A673 (cell line): ENCODE measurements at regions not wholly inside any gene's neighbourhood (a gene's known extent, or its start where the extent isn't known, plus 50 kb on each side); places are given as distances from the start of the nearest gene placed in this dataset.

ENCODE experiments used
- BruUV-seq: library from RNA; stranded (reverse); fragments of 400-500 nt; replicated peaks from 2 replicates; lab custom pipeline; 2021; lab: Mats Ljungman, UMichigan
- CTCF ChIA-PET: fragments of 300-600 bp; sonication (Branson Sonifier 250); formaldehyde crosslinking; loops from one replicate; lab custom pipeline; 2022; ENCODE audit warnings: antibody characterized with exemption; lab: Charles Lee
- POLR2A ChIA-PET: fragments of 300-600 bp; sonication (Branson Sonifier 250); formaldehyde crosslinking; loops from one replicate; lab custom pipeline; 2022; ENCODE audit warnings: antibody characterized with exemption; ENCODE audit not compliant: low non-redundant PET; lab: Charles Lee
- DNase-seq: peaks from one replicate; pipeline ENCODE4 v3.0.0-alpha.2; 2015; ENCODE audit warnings: low spot score
- H3K27ac ChIP-seq: fragments of 200-600 bp; sonication (generic); 2 replicates; pipeline ENCODE4 v1.5.1; 2016; ENCODE audit warnings: mixed run types, low read depth, mild to moderate bottlenecking, mixed read lengths, antibody characterized with exemption, low read length; ENCODE audit not compliant: poor library complexity, severe bottlenecking
- H3K27me3 ChIP-seq: fragments of 200-600 bp; sonication (generic); replicated peaks from 2 replicates; pipeline ENCODE4 v1.6.1; 2017; ENCODE audit warnings: mixed run types, low read depth, mild to moderate bottlenecking, mixed read lengths, antibody characterized with exemption, low read length; ENCODE audit not compliant: insufficient read depth, poor library complexity
- H3K36me3 ChIP-seq: fragments of 200-600 bp; sonication (generic); 2 replicates; pipeline ENCODE4 v1.6.1; 2016; ENCODE audit warnings: mixed run types, mild to moderate bottlenecking, mixed read lengths, antibody characterized with exemption, low read length; ENCODE audit not compliant: insufficient read depth, poor library complexity, severe bottlenecking
- H3K4me1 ChIP-seq: fragments of 200-600 bp; sonication (generic); 2 replicates; pipeline ENCODE4 v1.6.1; 2017; ENCODE audit warnings: mixed run types, mild to moderate bottlenecking, mixed read lengths, antibody characterized with exemption, low read length; ENCODE audit not compliant: insufficient read depth, poor library complexity, severe bottlenecking
- H3K4me3 ChIP-seq: fragments of 200-600 bp; sonication (generic); 2 replicates; pipeline ENCODE4 v1.5.1; 2016; ENCODE audit warnings: low read depth, mixed run types, mild to moderate bottlenecking, mixed read lengths, low read length; ENCODE audit not compliant: poor library complexity, severe bottlenecking
- H3K9me3 ChIP-seq: fragments of 200-600 bp; sonication (generic); 2 replicates; pipeline ENCODE4 v1.6.1; 2016; ENCODE audit warnings: mixed run types, low read depth, mild to moderate bottlenecking, mixed read lengths, antibody characterized with exemption, low read length; ENCODE audit not compliant: poor library complexity, severe bottlenecking
- EZH2 ChIP-seq: fragments of 200-600 bp; sonication (generic); IDR thresholded peaks from 2 replicates; pipeline ENCODE4 v1.6.1; 2017; ENCODE audit warnings: borderline replicate concordance, low read depth, mild to moderate bottlenecking, mixed read lengths, antibody characterized with exemption, low read length; ENCODE audit not compliant: poor library complexity, severe bottlenecking
- intact Hi-C: fragments of 100-400 bp; cut with micrococcal nuclease; formaldehyde crosslinking; loops from one replicate; pipeline ENCODE4 v1.10.0; 2022; ENCODE audit not compliant: unreplicated experiment
- TF ChIP-seq, protein P1 (sequence below): fragments of 300-800, 200-600 bp; sonication (generic); conservative IDR thresholded peaks from 2 replicates; pipeline ENCODE4 v1.5.1; 2017; ENCODE audit warnings: low read depth, mild to moderate bottlenecking, antibody characterized with exemption, low read length, moderate library complexity, mixed read lengths

DNA sequence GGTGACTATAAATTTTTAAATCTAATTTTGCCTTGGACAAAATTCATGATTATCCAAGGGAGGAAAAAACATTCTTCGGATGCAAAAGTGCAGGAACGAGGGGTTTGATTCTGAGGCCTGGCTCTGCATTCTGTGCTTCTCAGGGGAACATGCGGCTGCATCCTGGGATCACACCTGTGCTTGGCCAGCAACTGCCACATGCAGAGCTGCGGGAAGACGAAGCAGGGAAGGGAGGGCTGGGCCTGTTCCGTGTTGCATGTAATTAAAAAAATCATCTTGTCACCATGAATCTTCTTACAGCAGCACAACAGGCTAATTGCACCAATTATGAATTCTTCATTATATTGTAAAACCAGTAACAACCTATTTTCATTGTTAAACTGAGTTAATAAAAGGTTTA is 158.0 kb upstream of the ALKAL2 start:
- intact Hi-C loops: no loop called here
- H3K4me3 ChIP-seq: no peak overlapping the region
- H3K36me3 ChIP-seq: no peaks in the 10 kb centered on the region
- no peaks in the 10 kb centered on the region for H3K9me3 ChIP-seq
- H3K4me1 ChIP-seq: no peaks in the 10 kb centered on the region
- no peak for DNase-seq
- H3K27ac ChIP-seq: no peak overlapping the region
- no TSS peak for BruUV-seq
- H3K27me3 ChIP-seq: no peaks in the 10 kb centered on the region
- no peak for TF ChIP-seq EZH2
- TF ChIP-seq, protein P1, sequence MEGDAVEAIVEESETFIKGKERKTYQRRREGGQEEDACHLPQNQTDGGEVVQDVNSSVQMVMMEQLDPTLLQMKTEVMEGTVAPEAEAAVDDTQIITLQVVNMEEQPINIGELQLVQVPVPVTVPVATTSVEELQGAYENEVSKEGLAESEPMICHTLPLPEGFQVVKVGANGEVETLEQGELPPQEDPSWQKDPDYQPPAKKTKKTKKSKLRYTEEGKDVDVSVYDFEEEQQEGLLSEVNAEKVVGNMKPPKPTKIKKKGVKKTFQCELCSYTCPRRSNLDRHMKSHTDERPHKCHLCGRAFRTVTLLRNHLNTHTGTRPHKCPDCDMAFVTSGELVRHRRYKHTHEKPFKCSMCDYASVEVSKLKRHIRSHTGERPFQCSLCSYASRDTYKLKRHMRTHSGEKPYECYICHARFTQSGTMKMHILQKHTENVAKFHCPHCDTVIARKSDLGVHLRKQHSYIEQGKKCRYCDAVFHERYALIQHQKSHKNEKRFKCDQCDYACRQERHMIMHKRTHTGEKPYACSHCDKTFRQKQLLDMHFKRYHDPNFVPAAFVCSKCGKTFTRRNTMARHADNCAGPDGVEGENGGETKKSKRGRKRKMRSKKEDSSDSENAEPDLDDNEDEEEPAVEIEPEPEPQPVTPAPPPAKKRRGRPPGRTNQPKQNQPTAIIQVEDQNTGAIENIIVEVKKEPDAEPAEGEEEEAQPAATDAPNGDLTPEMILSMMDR: no peak
- POLR2A ChIA-PET: no interaction called here
- CTCF ChIA-PET: no interaction called here

DNA sequence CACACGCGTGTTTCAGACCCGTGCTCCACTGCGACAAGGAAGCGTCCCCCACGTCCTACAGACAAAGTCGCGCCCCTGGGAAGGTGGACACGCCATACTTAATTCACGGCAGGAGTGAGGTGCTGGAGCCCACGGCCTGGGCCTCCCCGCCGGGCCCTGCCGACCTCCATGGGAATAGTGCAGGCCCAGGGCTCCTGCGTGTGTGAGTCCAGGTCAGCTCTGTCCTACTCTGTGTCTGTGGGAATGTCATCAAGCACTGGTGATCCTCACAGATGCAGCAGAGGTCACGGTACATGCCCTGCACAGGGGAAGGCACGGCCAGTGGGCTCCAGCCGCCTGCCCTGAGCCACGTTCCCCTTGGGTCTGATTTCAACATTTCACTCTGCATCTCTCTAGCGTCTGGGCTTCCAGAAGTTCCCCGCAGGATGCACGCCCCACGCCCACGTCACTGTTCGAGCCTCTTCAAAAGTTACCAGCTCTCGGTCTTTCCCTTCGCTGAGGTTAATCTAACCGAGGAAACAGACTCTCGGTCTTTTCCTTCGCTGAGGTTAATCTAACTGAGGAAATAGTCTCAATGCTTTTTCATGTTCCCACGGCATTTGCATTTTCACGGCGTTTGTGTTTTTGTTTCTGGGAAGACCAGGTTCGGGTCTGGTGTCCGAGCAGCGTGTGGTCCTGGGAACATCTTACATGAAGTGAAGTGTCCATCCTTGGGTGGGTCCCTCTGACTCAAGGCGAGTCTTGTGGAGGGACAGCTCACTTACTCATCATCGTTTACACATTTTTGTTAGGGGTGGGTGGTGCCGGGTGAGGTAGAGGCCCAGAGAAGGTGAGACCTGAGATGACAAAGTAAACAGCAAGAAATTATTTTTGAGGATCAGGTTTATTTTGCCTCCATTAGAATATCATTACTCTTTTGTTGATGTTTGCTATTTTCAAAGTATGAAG is 157.3 kb upstream of the ALKAL2 start:
- no peak for DNase-seq
- POLR2A ChIA-PET: no interaction called here
- no peak overlapping the region for H3K4me3 ChIP-seq
- intact Hi-C loops: no loop called here
- no peaks in the 10 kb centered on the region for H3K27me3 ChIP-seq
- H3K36me3 ChIP-seq: no peaks in the 10 kb centered on the region
- H3K4me1 ChIP-seq: no peaks in the 10 kb centered on the region
- CTCF ChIA-PET: no interaction called here
- H3K27ac ChIP-seq: no peak overlapping the region
- no peak for TF ChIP-seq EZH2
- TF ChIP-seq, protein P1: no peak
- no peaks in the 10 kb centered on the region for H3K9me3 ChIP-seq
- BruUV-seq: no TSS peak

GRCh38 chr2:443741-444140 is 155.8 kb upstream of the ALKAL2 start:
- TF ChIP-seq, protein P1: no peak
- POLR2A ChIA-PET: no interaction called here
- intact Hi-C loops: no loop called here

More at GRCh38 chr2:443741-444140, 155.8 kb upstream of the ALKAL2 start:
- Histone ChIP-seq H3K9me3 (no peaks in the 10 kb centered on the region), H3K36me3 (no peaks in the 10 kb centered on the region), H3K27me3 (no peaks in the 10 kb centered on the region), H3K4me3 (no peak overlapping the region), H3K27ac (no peak overlapping the region), H3K4me1 (no peaks in the 10 kb centered on the region)
- no TSS peak for BruUV-seq
- DNase-seq: peak; percentile 9
- CTCF ChIA-PET: no interaction called here
